GM12874 (cell line): ENCODE measurements at regions not wholly inside any gene's neighbourhood (a gene's known extent, or its start where the extent isn't known, plus 50 kb on each side); places are given as distances from the start of the nearest gene placed in this dataset.

Source experiments
- CTCF ChIP-seq: IDR thresholded peaks from 2 replicates; pipeline ENCODE4 v1.5.1; 2011; ENCODE audit warnings: low read depth, mild to moderate bottlenecking, control low read depth, low read length, moderate library complexity; ENCODE audit not compliant: insufficient read depth

GRCh38 chr9:99533421-99533820 lies 288.3 kb upstream of the NR4A3 start:
- TF ChIP-seq CTCF, result no peak

GRCh38 chr9:99537996-99538395 lies 283.7 kb upstream of the NR4A3 start:
- no peak for TF ChIP-seq CTCF

GRCh38 chr9:99544526-99544925 lies 277.2 kb upstream of the NR4A3 start:
- TF ChIP-seq CTCF, result no peak

GRCh38 chr9:99549441-99549840 lies 272.2 kb upstream of the NR4A3 start:
- no peak for TF ChIP-seq CTCF

- TF ChIP-seq CTCF, result no peak
Observed at GRCh38 chr9:99555792-99556191, 265.9 kb upstream of the NR4A3 start.

- no peak for TF ChIP-seq CTCF
Observed at GRCh38 chr9:99556998-99557397, 264.7 kb upstream of the NR4A3 start.

- no peak for TF ChIP-seq CTCF
Observed at GRCh38 chr9:99557816-99558215, 263.9 kb upstream of the NR4A3 start.

GRCh38 chr9:99559776-99560175 lies 261.9 kb upstream of the NR4A3 start:
- no peak for TF ChIP-seq CTCF
